GM21619 (cell line): ENCODE measurements at regions not wholly inside any gene's neighbourhood (a gene's known extent, or its start where the extent isn't known, plus 50 kb on each side); places are given as distances from the start of the nearest gene placed in this dataset.

ENCODE experiments used
- ATAC-seq: cut with Tn5 transposase; IDR thresholded peaks from one replicate; pipeline ENCODE4 v1.9.1; 2021; ENCODE audit not compliant: unreplicated experiment

DNA sequence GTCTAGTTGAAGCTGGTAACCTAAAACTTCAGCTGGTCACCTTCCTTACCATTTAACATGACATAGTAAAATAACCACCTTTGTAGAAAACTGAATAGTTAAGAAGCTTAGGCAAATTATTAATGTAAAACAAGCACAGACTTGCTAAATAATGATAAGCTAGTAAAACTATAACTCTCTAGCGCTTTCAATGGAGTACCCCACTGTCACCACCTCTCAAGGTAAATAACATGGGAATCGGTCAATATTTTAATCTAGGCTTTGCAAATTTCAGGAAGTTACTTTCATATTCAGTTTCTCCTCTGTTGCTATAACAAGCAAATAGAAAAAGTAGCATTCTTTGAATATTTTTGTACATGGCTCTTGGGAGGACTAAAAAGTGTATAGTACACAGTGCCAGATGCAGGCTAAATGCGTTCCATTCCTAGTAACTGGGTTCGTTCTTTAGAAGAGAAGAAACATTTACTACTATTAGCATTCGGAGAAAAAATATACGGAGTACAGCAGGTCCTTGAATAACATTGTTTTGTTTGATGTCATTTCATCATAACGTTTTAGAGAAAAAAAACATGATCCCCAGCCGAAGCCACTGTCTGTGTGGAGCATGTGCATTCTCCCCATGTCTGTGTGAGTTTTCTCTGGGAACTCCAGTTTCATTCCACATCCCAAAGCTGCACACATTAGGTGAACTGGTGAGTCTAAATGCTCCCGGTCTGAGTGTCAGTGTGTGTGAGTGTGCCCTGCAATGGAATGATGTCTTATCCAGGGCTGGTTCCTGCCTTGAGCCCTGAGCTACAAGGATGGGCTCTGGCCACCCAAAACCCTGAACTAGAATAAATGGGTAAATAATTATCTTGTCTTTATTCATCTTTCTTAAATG lies 52.5 kb downstream of the EPRS1 start:
- no peak for ATAC-seq

DNA sequence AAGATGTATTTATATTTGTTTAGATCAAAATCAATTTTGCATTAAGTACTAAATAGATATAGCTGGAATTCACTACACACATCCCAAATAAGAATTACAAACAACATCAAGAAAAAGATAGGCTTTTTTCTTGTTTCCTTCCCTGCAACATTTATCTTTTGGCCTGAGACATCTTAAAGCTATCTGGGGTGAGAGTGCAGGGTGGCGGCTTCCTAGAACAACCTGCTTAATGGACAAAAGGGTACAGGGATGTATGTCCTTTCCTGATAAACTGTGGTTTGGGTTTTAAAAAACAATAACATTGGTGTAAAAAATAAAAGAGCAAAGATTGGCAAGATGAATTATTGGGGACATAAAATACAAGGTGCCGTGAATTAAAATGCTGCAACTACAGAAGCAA lies 54.4 kb downstream of the EPRS1 start:
- no peak for ATAC-seq

DNA sequence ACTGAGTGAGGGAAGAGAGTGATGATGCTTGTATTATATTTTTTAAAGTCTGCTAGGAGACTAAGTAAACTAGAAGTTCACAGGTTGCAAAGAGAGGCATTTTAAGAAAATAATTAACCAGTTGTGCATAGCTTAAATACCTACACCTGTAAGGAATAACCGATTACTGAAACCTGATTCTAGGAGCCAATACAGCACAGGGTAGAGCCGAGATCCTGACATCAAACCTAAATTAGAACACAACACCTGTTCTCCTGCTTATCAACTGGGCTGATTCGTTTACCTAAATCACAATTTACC lies 54.8 kb downstream of the EPRS1 start:
- ATAC-seq: no peak

DNA sequence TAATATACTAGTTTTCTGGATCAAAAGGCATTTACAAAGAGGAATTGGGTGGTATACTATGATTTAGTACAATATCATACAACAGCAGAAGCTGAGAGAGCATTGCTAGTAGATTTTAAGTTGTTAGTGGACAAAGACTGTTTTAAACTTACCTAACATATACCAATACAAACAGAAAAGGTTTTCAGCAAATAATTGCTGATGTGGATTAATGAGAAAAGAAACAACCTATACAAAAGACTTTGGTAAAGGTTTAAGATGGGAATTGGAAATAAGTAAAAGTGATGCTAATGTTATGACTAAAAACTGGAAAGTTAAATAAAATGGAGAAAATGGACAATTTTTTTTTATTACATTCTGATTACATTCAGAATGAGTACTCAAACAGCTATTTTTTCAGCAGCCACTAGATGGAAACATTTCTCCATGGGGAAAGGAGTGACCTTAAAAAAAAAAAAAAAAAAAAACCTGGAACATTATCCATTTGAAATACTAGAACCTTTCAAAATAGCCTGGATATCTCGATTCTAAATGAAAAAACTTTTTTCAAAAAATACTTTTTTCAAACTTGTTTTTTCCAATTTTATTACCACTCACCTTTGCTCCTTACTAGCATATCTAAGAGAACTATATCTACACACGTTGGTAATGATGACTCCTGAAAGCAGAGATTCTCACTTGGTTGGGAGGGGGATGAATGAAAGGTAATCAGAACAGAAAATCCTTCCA lies 55.4 kb downstream of the EPRS1 start:
- ATAC-seq: no peak

DNA sequence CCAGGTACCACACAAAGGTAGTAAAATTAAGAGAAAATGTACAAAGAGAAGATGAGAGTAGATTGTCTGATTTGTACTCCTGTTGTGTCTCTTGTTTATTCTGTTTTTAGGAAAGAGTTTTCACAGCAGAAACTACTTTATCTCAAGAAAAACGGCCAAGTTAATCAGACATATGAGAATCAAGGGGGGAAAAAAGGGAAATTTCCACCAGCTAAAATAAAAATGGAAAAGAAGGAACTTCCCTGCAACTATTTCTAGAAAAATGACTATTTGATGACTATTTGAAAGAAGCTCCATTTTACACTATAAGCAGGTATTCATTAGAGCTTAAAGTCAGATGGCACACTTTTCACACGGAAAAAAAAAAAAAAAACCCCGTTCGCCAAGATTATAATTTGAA lies 56.5 kb downstream of the EPRS1 start:
- ATAC-seq: no peak

DNA sequence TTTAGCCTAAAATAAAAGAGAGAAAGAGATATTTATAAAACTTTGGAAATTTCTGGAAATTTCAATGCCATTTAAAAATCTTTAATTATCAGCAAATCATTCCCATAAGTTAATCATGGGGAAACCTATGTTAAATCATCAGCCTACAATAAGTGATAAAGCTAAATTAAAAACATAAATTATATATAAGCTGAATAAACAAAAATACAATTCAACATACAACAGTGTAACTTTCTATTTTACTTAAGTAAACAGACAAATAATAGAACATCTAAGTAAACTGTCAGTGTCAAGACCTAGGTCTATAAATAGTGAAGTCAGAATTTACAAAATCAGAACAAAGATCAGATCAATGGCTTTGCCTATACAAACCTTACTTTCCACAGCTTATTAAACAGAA lies 57.5 kb downstream of the EPRS1 start:
- ATAC-seq: no peak

DNA sequence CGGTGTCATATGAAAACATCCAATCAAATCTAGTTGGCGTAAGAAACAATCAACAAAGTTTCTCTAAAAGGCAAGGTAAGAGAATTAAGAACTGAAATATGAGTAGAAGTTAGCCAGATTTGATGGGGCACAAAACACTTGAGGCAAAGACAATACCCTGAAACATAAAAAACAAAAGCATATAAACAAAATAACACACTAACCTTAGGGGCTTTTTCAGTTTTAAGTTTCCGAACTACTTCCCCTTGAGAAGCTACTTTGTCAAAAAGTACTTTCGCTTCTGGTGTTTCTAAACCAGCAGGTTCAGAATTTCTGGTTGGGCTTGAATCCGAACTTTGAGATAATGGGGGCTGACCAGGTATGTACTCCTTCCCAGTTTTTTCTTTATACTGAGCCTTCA lies 57.9 kb downstream of the EPRS1 start:
- ATAC-seq: peak; percentile 72

DNA sequence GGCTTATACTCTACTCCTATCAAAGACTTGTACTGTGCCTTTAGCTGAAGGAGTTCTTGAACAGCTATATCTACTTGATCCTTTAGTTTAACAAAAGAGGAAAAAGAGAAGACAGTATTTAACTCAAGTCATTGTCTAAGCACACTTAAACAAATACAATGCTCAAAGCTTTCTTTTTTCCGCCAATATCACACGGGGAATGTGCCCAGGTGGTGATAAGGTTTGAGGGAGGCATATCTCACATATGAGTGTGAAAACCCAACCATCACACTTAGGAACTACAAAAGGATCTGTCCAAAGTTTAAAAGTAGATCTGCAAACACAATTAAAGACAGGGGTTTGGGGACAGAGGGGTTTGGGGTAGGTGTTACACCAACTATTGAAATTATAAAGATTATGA lies 59.0 kb upstream of the SLC30A10 start:
- no peak for ATAC-seq

DNA sequence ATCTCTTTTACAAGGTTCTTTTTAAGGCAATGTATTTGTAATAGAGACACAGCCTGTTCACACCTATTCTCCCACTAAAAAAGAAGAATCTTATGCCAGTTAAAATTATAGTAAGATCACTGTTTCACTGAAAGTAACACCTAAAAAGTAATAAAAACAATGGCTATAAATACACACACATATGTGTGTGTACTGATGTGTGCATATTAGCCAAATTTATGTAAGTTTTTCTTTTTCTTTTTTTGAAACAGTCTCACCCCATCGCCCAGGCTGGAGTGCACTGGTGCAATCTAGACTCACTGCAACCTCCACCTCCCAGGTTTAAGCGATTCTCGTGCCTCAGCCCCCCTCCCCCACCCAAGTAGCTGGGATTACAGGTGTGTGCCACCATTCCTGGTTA lies 56.8 kb upstream of the SLC30A10 start:
- ATAC-seq: no peak
